Osteocyte (in vitro differentiated cells): ENCODE measurements at regions not wholly inside any gene's neighbourhood (a gene's known extent, or its start where the extent isn't known, plus 50 kb on each side); places are given as distances from the start of the nearest gene placed in this dataset.

ENCODE experiments used
- DNase-seq: peaks from one replicate; pipeline ENCODE4 v3.0.0; 2021; ENCODE audit warnings: mixed read lengths; ENCODE audit not compliant: unreplicated experiment; ENCODE audit errors: extremely low spot score
- H3K27ac Mint-ChIP-seq: one replicate; pipeline ENCODE4 v1.8.0; 2021; ENCODE audit warnings: mild to moderate bottlenecking, mixed read lengths; ENCODE audit not compliant: unreplicated experiment
- H3K27me3 Mint-ChIP-seq: one replicate; pipeline ENCODE4 v1.8.0; 2021; ENCODE audit warnings: mixed read lengths; ENCODE audit not compliant: unreplicated experiment
- H3K36me3 Mint-ChIP-seq: one replicate; pipeline ENCODE4 v1.8.0; 2021; ENCODE audit warnings: mixed read lengths; ENCODE audit not compliant: unreplicated experiment
- H3K4me1 Mint-ChIP-seq: one replicate; pipeline ENCODE4 v1.8.0; 2021; ENCODE audit warnings: mixed read lengths; ENCODE audit not compliant: unreplicated experiment
- H3K4me3 Mint-ChIP-seq: one replicate; pipeline ENCODE4 v1.8.0; 2021; ENCODE audit warnings: mild to moderate bottlenecking, moderate library complexity, mixed read lengths; ENCODE audit not compliant: unreplicated experiment
- H3K9me3 Mint-ChIP-seq: one replicate; pipeline ENCODE4 v1.8.0; 2021; ENCODE audit warnings: mixed read lengths; ENCODE audit not compliant: unreplicated experiment
- TF ChIP-seq, protein P1 (sequence below): fragments of 200-600 bp; sonication (generic); IDR thresholded peaks from 2 replicates; pipeline ENCODE4 v1.5.0; 2021; ENCODE audit warnings: antibody characterized with exemption, mild to moderate bottlenecking, moderate library complexity

DNA sequence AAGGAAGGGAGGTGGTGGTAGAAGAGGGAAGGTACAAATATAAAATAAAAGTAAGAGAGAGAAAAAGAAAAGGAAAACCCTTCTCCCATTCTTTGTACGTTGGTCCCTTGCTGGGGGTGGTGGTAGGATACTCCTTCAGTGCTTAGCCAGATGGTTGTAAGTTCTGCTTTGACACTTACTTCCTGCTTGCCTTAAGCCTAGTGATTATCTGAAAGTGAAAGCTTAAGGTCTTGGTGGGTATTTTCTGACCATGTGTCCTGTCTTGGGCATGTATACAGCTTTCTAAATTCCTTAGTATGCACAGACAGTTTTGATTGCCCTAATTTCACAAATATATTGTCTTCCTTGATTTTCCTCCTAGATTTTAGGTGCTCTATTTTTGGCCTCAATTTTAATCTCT is 314.8 kb downstream of the PCDH17 start:
- Mint-ChIP-seq H3K27me3 (no peaks in the 10 kb centered on the region), H3K4me1 (no peaks in the 10 kb centered on the region), H3K4me3 (no peak overlapping the region), H3K9me3 (peaks cover 5% of the 10 kb centered on the region), H3K36me3 (no peaks in the 10 kb centered on the region), H3K27ac (no peak overlapping the region)
- DNase-seq = no peak
- TF ChIP-seq, protein P1, sequence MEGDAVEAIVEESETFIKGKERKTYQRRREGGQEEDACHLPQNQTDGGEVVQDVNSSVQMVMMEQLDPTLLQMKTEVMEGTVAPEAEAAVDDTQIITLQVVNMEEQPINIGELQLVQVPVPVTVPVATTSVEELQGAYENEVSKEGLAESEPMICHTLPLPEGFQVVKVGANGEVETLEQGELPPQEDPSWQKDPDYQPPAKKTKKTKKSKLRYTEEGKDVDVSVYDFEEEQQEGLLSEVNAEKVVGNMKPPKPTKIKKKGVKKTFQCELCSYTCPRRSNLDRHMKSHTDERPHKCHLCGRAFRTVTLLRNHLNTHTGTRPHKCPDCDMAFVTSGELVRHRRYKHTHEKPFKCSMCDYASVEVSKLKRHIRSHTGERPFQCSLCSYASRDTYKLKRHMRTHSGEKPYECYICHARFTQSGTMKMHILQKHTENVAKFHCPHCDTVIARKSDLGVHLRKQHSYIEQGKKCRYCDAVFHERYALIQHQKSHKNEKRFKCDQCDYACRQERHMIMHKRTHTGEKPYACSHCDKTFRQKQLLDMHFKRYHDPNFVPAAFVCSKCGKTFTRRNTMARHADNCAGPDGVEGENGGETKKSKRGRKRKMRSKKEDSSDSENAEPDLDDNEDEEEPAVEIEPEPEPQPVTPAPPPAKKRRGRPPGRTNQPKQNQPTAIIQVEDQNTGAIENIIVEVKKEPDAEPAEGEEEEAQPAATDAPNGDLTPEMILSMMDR = no peak

DNA sequence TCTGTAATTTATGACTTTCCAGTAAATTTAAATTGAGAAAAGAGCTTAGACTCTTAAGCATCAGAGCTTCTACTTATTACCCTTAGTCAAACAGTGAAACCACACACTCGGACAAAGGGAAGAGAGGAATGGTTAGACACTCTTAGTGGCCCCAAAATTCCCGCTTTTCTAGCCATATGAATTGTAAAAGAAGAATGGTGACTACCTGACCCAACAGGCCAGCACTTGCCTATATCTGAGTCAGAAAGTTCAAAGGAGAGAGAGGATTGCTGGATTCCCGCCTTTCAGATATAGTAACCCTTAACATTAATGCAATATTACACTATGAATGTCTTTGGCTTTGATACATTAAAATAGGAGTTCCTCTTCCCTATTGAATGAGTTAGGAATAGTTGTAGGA is 317.3 kb downstream of the PCDH17 start:
- H3K9me3 Mint-ChIP-seq = peaks cover 12% of the 10 kb centered on the region
- no peak for DNase-seq
- no peaks in the 10 kb centered on the region for H3K36me3 Mint-ChIP-seq
- H3K27me3 Mint-ChIP-seq = no peaks in the 10 kb centered on the region
- no peaks in the 10 kb centered on the region for H3K4me1 Mint-ChIP-seq
- H3K4me3 Mint-ChIP-seq = no peak overlapping the region
- no peak overlapping the region for H3K27ac Mint-ChIP-seq
- TF ChIP-seq, protein P1 = no peak

DNA sequence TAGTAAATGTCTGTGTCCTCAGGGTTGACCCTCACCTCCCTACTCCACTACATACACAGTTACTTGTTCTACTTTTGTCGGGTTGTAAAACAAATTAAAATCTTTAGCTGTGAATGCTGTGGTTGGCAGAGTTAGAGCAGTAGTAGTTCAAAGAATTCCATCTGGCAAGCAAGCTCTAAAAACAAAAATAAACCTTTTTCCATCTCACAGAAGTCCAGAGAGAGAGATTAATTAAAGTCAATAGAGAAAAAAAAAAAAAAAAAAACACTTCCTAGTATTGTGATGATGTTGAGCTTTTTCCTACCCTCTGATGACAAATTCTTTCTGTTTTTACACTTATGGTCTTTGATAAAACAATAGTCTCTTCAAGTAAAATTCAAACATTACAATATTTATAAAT is 338.4 kb downstream of the PCDH17 start:
- Mint-ChIP-seq H3K27ac (no peak overlapping the region), H3K4me3 (no peak overlapping the region), H3K4me1 (no peaks in the 10 kb centered on the region), H3K9me3 (peaks cover 12% of the 10 kb centered on the region), H3K36me3 (no peaks in the 10 kb centered on the region), H3K27me3 (no peaks in the 10 kb centered on the region)
- DNase-seq = no peak
- TF ChIP-seq, protein P1 = no peak

DNA sequence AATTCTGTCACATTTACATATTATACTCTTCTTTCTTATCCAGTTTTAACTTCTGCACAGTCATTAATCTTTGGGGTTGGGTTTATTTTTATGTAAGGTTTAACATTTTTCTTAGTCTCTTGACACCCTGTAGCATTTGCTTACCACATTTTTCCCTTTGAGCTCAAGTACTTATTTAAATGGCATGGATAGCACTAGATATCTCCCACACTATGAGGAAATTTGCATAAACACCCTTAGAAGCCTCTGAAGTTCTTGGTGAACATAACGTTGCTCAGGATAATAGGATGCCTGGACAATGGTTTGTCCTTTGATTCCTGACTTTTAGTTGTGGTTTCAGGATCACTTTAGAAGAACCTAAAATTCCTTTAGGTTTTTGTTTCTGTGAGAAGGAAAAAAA is 338.9 kb downstream of the PCDH17 start:
- TF ChIP-seq, protein P1 = no peak
- Mint-ChIP-seq H3K27me3 (no peaks in the 10 kb centered on the region), H3K27ac (no peak overlapping the region), H3K9me3 (peaks cover 12% of the 10 kb centered on the region), H3K4me1 (no peaks in the 10 kb centered on the region), H3K4me3 (no peak overlapping the region), H3K36me3 (no peaks in the 10 kb centered on the region)
- DNase-seq = no peak

DNA sequence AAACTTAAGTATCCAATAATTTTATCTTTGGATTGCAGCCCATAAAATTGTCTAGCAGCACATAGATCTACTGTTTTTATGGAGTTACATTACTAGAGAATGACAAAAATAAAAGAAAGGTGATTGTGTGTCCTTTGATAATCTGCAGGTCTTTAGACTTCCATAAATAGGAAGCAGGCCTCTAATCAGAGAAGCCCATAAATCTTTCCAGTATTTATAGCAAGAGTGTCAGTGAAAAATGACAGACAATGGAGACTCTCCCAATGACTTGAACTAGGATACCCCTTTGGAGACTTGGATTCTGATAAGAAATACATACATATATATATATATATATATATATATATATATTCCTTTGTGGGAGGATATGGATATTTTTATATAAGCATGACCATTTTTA is 351.2 kb downstream of the PCDH17 start:
- DNase-seq = no peak
- Mint-ChIP-seq H3K4me1 (no peaks in the 10 kb centered on the region), H3K9me3 (peaks cover 8% of the 10 kb centered on the region), H3K36me3 (no peaks in the 10 kb centered on the region), H3K27ac (no peak overlapping the region), H3K27me3 (no peaks in the 10 kb centered on the region), H3K4me3 (no peak overlapping the region)
- TF ChIP-seq, protein P1 = no peak
